ENCODE measurements at regions not wholly inside any gene's neighbourhood (a gene's known extent, or its start where the extent isn't known, plus 50 kb on each side); places are given as distances from the start of the nearest gene placed in this dataset.

GRCh38 chr18:49697049-49697448 is 116.3 kb downstream of the ACAA2 start:
- no peak for TF ChIP-seq POLR2A (IDR thresholded peaks at IDR 0.05)
- TF ChIP-seq POLR2AphosphoS5 (IDR thresholded peaks at IDR 0.05) = no peak

Measured in breast epithelium (tissue), 3 donors.